OCI-LY3 (cell line): ENCODE measurements at regions not wholly inside any gene's neighbourhood (a gene's known extent, or its start where the extent isn't known, plus 50 kb on each side); places are given as distances from the start of the nearest gene placed in this dataset.

Source experiments
- CTCF ChIP-seq: fragments of 200-600, 300-600 bp; sonication (generic); IDR thresholded peaks from 2 replicates; pipeline ENCODE4 v1.5.1; 2014; ENCODE audit warnings: antibody characterized with exemption, low read length, low read depth
- EZH2phosphoT487 ChIP-seq: fragments of 200-600 bp; shearing (Covaris generic); IDR thresholded peaks from 2 replicates; pipeline ENCODE4 v1.6.1; 2018; ENCODE audit warnings: antibody characterized with exemption, mixed run types, low read depth

GRCh38 chrX:139077281-139078250 lies 366.0 kb upstream of the FGF13 start:
- TF ChIP-seq CTCF (no peak), EZH2phosphoT487 (no peak)
